Body of pancreas (tissue), 4 donors: ENCODE measurements at regions not wholly inside any gene's neighbourhood (a gene's known extent, or its start where the extent isn't known, plus 50 kb on each side); places are given as distances from the start of the nearest gene placed in this dataset.

ENCODE experiments used
- POLR2A ChIP-seq, 3 donors: fragments of 450-650 bp; IDR thresholded peaks; one replicate each; pipeline ENCODE4 v1.6.1; 2016; ENCODE audit warnings: antibody characterized with exemption in 3 of 3, mild to moderate bottlenecking in 2 of 3
- TF ChIP-seq, protein P1 (sequence below), 7 experiments: fragments of 450-650 bp in 4 of 7; fragments of 200-600 bp in 3 of 7; sonication (generic) in 3 of 7; IDR thresholded peaks; one replicate each; pipeline ENCODE4 v1.5.1; 2016 to 2019; ENCODE audit warnings: antibody characterized with exemption in 7 of 7

DNA sequence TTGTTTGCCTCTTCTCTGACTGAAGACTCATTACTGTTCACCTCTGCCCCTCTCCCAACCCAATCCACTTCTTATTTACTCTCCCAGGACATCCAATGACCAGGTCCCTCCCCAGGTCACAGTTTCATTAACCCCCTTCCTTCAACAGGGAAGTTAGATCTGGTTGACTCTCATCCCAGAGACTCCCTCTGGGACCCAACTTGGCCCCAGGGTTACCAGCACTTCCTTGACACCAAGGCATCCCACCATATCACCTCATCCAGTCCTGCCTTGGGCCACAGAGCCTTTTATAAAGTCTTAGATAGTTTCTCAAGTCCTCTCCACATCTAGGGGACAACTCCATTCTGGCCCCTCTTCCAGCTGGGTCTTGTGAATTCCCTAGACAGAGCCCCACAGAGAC is 470.6 kb upstream of the TSHZ3 start:
- no peak for TF ChIP-seq POLR2A (IDR thresholded peaks at IDR 0.05)
- TF ChIP-seq, protein P1, sequence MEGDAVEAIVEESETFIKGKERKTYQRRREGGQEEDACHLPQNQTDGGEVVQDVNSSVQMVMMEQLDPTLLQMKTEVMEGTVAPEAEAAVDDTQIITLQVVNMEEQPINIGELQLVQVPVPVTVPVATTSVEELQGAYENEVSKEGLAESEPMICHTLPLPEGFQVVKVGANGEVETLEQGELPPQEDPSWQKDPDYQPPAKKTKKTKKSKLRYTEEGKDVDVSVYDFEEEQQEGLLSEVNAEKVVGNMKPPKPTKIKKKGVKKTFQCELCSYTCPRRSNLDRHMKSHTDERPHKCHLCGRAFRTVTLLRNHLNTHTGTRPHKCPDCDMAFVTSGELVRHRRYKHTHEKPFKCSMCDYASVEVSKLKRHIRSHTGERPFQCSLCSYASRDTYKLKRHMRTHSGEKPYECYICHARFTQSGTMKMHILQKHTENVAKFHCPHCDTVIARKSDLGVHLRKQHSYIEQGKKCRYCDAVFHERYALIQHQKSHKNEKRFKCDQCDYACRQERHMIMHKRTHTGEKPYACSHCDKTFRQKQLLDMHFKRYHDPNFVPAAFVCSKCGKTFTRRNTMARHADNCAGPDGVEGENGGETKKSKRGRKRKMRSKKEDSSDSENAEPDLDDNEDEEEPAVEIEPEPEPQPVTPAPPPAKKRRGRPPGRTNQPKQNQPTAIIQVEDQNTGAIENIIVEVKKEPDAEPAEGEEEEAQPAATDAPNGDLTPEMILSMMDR (IDR thresholded peaks at IDR 0.05) = no peak
